ENCODE measurements at regions not wholly inside any gene's neighbourhood (a gene's known extent, or its start where the extent isn't known, plus 50 kb on each side); places are given as distances from the start of the nearest gene placed in this dataset.

GRCh38 chr13:48842316-48842715, 133.4 kb upstream of the FNDC3A start:
- no peaks in the 10 kb centered on the region for H3K4me1 ChIP-seq (ENCODE audit: insufficient read depth)
- no peak for DNase-seq
- H3K27me3 ChIP-seq = no peaks in the 10 kb centered on the region
- H3K9me3 ChIP-seq = no peaks in the 10 kb centered on the region
- no peak for TF ChIP-seq POLR2A (IDR thresholded peaks at IDR 0.05)
- TF ChIP-seq CTCF (IDR thresholded peaks at IDR 0.05) = no peak
- H3K27ac ChIP-seq = no peak overlapping the region
- no peak overlapping the region for H3K4me3 ChIP-seq
- intact Hi-C loops (cut with DNase I) = no loop called here
- no peaks in the 10 kb centered on the region for H3K36me3 ChIP-seq

GRCh38 chr13:48843630-48844380, 131.9 kb upstream of the FNDC3A start:
- DNase-seq = no peak
- intact Hi-C loops (cut with DNase I) = no loop called here
- Histone ChIP-seq H3K27me3 (no peaks in the 10 kb centered on the region), H3K27ac (no peak overlapping the region), H3K4me3 (no peak overlapping the region), H3K36me3 (no peaks in the 10 kb centered on the region), H3K4me1 (ENCODE audit: insufficient read depth) (no peaks in the 10 kb centered on the region), H3K9me3 (no peaks in the 10 kb centered on the region)
- TF ChIP-seq POLR2A (IDR thresholded peaks at IDR 0.05) (no peak), EP300 (IDR thresholded peaks at IDR 0.05) (no peak), CTCF (IDR thresholded peaks at IDR 0.05) (no peak)
- WGBS, 3 donors = 76 to 89% (median 82%) methylated on average over 3 of the region's 3 CpGs

GRCh38 chr13:48844676-48845075, 131.0 kb upstream of the FNDC3A start:
- Histone ChIP-seq H3K27me3 (no peaks in the 10 kb centered on the region), H3K27ac (no peak overlapping the region), H3K9me3 (no peaks in the 10 kb centered on the region), H3K4me3 (no peak overlapping the region), H3K36me3 (no peaks in the 10 kb centered on the region), H3K4me1 (ENCODE audit: insufficient read depth) (no peaks in the 10 kb centered on the region)
- intact Hi-C loops (cut with DNase I) = no loop called here
- 84 to 88% (median 87%) methylated on average over 2 of the region's 2 CpGs for WGBS, 3 donors
- no peak for DNase-seq
- TF ChIP-seq POLR2A (IDR thresholded peaks at IDR 0.05) (no peak), CTCF (IDR thresholded peaks at IDR 0.05) (no peak)

GRCh38 chr13:48849515-48849914, 126.2 kb upstream of the FNDC3A start:
- H3K27me3 ChIP-seq = no peaks in the 10 kb centered on the region
- H3K36me3 ChIP-seq = no peaks in the 10 kb centered on the region
- no peak overlapping the region for H3K4me3 ChIP-seq
- WGBS, 3 donors = 78 to 80% (median 79%) methylated on average over 5 of the region's 5 CpGs
- intact Hi-C loops (cut with DNase I) = no loop called here
- H3K27ac ChIP-seq = no peak overlapping the region
- TF ChIP-seq CTCF (IDR thresholded peaks at IDR 0.05) = no peak
- TF ChIP-seq POLR2A (IDR thresholded peaks at IDR 0.05) = no peak
- no peak for TF ChIP-seq EP300 (IDR thresholded peaks at IDR 0.05)
- H3K9me3 ChIP-seq = no peaks in the 10 kb centered on the region
- H3K4me1 ChIP-seq (ENCODE audit: insufficient read depth) = no peaks in the 10 kb centered on the region
- DNase-seq = no peak

Measured in ovary (tissue), 7 donors.